ENCODE measurements at regions not wholly inside any gene's neighbourhood (a gene's known extent, or its start where the extent isn't known, plus 50 kb on each side); places are given as distances from the start of the nearest gene placed in this dataset.
"Not testable (repeated sequence)": the region's sequence is repeated elsewhere in the genome, so short reads cannot be mapped to it uniquely, and the experiment has no call there.

DNA sequence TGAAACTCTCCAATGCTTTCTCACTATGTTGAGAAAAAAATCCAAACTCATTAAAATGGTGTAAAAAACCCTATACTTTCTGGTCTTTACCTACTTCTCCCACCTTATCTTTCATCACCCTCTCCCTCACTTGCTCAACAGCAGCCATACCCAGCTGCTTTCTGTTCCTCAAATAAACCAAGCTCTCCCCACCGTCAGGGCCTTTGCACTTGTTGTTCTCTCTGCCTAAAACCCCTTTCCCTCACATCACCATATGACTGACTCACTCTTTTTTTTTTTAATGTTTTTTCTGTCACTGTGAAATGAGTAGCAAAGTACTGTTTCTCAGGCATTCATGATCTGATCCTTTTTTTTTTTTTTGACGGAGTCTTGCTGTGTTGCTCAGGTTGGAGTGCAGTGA, 122.3 kb upstream of the TMEM164 start:
- no peak for DNase-seq

DNA sequence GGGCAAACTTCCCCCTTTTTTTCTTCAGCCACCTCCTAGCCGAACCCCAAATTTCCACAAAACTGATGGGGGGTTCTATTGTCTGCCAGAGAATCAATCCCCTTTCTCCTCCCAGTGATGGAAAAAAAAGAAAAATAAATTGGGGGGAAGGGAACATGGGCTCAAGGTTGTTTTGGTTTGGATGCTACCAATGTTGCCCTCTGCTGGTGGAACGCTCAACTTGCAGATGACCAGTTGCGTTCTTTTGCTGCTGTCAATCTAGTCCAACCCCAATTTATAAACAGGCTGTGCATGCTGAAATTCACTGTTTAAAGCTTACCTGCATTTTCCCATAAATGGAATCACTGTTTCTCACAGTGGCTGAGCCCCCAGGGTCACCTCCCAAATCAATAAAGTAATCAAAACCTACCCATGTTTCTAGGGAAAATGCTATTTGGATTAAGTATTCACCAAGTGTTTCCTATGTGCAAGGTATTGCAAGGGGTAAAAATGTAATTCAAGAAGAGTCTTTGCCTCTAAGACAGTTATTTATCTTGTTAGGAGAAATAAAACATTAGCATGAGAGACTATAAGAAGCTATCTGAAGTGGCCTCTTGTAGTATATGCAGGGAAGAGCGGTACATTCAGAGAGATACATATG, 116.7 kb upstream of the TMEM164 start:
- peak; percentile 49 to 57 for DNase-seq

DNA sequence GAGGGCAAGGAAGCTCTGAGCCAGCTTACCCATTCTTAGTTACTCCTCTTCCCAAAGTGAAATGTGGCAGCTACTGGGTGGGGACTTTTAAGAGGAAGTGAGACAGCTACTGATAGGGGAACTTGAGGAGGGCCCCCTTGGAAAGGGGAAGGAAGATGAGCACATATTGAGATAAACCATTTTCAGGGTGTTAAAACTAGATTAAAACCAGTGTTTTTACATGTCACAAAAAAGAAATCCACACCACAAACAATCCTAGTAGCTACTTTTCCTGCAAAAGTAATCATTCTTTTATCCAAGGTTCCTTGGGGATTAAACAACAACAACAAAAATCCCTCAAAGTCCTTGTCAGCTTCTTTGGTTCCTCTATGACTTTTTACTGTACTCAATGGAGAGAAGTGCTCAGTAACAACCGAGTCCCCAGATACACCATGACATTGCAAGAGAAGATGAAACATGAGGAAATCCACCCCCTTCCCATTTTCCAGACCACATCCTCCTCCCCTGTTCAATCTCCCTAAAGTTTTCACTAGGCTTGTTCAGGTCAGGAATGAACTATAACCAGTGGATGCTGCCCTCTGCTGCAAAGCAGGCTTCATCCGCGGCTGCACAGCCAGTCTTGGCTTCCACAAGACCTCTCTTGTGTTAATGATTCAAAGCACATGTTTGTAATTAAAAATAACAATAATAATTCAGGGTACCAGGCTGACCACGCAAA, 113.5 kb upstream of the TMEM164 start:
- no peak for DNase-seq

DNA sequence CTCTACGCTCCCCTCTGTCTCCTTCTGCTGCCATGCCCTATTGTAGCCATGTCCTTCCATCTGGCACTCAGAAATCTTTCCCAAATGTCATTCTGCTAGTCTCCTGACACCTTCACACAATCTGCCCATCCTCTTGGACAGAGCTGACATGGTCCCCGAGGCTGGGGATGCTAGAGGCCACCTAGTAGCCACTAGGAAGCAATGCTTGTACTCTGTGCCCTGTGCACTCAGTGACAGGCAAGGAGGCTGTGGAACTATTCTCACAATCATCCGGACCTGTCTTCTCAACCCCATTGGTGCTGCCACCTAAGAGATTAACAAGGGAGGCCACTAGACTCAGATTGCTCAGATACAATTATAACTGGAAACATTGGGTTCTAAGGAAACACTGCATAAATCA, 112.6 kb upstream of the TMEM164 start:
- DNase-seq, result no peak

DNA sequence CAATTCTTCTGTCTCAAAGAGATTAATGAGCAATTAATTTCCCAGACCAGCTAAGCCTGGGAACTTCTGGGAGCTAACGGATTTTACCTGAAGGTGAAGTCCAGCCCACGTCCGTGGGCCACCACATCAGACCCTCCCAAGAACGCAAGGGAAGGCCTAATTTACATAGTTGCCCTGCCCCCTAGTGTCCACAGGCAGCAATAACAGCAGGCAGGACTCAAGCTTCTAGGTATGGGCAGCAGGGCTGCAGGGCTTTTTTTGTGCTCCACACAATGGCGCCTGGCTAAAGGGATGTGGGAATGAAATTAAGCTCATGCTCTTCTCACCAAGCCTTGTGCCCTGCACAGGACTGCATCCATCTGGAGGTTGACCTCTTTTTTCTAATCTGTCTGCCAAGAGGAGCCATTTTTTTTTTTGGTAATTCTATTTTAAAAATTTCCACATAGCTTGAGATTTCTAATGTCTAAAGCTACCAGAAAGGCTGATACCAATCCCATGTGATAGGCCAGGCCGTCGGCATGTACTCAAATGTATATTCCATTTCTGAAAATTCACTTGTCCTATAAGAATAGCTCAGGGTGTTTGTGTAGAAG, 111.9 kb upstream of the TMEM164 start:
- peak; percentile 68 to 71 for DNase-seq

DNA sequence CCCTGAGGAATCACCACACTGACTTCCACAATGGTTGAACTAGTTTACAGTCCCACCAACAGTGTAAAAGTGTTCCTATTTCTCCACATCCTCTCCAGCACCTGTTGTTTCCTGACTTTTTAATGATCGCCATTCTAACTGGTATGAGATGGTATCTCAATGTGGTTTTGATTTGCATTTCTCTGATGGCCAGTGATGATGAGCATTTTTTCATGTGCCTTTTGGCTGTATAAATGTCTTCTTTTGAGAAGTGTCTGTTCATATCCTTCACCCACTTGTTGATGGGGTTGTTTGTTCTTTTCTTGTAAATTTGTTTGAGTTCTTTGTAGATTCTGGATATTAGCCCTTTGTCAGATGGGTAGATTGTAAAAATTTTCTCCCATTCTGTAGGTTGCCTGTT, 106.9 kb upstream of the TMEM164 start:
- DNase-seq, result not testable (repeated sequence)

DNA sequence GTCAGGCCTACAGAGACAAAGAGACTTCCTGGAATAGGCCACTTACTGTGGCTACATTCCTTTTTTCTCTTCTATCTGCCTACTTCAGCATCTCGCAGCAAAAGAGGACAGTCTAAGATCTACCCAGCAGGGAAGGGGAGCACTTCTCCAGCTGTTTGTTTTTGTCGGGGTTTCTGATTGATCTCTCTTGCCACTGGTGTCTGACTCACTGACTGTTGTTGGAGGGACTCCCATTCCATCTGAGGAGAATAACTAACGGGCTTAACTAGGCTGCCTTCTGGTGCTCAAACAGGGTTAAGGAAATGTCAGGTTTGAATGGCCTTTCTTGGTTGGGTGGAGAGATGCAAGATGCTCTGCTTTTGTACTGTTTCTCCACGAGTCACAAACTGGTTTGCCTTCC, 100.2 kb upstream of the TMEM164 start:
- DNase-seq, result no peak

GRCh38 chrX:109911046-109911445, 91.9 kb upstream of the TMEM164 start:
- DNase-seq, result no peak

DNA sequence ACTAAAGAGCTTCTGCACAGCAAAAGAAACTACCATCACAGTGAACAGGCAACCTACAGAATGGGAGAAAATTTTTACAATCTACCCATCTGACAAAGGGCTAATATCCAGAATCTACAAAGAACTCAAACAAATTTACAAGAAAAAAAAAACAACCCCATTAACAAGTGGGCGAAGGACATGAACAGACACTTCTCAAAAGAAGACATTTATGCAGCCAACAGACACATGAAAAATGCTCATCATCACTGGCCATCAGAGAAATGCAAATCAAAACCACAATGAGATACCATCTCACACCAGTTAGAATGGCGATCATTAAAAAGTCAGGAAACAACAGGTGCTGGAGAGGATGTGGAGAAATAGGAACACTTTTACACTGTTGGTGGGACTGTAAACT, 89.9 kb upstream of the TMEM164 start:
- not testable (repeated sequence) for DNase-seq

- DNase-seq, result no peak
Measured at GRCh38 chrX:109914114-109914849, 88.6 kb upstream of the TMEM164 start.

DNA sequence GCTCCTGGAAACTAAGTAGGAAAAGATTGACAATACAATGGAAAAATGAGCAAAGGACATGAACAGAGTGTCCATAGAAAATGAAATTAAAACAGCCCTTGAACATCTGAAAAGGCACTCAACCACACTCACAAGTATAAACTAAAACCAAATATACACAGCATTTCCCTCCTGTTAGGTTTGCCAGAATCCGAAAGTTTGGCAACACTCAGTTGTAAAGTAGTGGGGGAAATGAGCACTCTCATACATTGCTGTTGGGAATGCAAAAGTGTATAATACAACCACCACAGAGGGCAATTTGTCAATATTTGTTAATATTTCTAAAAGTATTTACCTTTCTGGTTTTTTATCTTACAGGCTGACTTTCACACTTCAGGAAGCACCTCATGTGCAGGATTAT, 84.2 kb upstream of the TMEM164 start:
- DNase-seq, result no peak

DNA sequence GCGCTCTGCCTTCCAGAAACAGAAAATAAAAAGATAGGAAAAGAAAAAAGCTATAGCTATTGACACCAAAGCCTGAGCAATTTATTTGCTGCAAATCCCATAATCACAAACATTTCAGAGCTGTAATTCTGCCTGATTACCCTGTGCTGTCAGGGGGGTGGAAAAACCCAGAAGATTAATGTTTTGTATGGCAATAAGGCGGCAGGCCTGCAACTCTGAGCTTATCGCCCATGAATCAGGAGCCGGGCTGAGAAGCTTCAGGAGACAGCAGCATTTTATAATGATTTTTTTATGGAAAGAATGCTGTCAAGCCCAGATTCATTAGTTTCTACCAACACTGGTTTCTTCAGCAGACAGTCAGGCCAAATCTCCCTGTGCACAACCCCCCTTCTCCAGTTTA, 82.6 kb upstream of the TMEM164 start:
- no peak for DNase-seq

DNA sequence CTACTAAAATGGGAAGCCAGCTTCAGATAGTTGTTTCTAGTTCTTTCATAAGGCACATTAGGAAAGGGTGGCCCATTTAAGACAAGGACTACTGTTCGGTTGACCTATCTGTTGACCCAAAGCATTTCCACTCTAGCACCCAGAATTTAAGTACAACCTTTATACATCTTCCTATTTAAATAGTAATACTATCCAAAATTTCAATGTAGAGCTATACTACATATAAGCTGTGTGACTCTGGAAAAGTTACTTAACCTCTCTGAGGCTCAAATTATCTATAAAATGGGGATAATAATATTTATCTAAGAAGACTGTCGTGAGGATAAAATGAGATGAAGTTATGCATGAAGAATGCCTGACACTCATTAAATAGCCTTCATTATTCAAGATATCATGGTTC, 82.0 kb upstream of the TMEM164 start:
- no peak for DNase-seq

- no peak for DNase-seq
Measured at GRCh38 chrX:109922190-109922589, 80.7 kb upstream of the TMEM164 start.

GRCh38 chrX:109925003-109925402, 77.9 kb upstream of the TMEM164 start:
- not testable (repeated sequence) for DNase-seq

DNA sequence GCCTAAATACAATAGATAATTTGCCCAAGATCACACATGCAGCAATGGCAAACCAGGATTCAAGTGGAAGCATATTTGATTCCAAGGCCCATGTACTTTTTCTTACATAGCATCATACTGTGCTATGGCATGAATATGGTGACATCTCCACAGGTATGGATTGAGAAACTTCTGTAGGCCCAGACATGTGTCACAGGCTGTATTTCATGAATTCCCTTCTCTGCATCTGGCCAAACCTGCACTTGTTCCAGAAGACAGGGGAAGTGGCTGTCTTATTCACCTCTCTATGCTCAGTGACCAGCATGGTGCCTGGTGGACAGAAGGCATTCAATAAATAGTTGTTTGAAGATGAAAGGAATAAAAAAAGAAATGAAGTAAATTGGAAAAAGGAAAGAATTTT, 77.3 kb upstream of the TMEM164 start:
- no peak for DNase-seq

DNA sequence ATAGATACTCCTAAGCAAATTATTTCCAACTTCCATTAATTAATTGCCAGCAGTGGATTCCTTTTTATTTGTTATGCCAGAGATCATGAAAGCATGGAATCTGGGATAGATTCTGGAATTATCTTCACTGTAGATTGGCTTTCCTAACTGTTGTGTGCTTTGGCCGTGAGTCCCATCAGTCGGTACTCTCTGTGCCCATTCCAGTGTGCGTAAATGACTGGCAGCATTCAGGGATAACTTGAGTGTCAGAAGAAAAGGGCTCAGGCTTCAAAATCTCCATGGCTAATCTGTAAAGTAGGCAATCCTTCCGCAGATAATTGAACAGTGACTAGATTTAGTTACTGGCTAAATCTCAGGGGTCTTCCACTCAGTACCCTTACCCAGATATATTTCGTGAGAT, 76.8 kb upstream of the TMEM164 start:
- no peak for DNase-seq

DNA sequence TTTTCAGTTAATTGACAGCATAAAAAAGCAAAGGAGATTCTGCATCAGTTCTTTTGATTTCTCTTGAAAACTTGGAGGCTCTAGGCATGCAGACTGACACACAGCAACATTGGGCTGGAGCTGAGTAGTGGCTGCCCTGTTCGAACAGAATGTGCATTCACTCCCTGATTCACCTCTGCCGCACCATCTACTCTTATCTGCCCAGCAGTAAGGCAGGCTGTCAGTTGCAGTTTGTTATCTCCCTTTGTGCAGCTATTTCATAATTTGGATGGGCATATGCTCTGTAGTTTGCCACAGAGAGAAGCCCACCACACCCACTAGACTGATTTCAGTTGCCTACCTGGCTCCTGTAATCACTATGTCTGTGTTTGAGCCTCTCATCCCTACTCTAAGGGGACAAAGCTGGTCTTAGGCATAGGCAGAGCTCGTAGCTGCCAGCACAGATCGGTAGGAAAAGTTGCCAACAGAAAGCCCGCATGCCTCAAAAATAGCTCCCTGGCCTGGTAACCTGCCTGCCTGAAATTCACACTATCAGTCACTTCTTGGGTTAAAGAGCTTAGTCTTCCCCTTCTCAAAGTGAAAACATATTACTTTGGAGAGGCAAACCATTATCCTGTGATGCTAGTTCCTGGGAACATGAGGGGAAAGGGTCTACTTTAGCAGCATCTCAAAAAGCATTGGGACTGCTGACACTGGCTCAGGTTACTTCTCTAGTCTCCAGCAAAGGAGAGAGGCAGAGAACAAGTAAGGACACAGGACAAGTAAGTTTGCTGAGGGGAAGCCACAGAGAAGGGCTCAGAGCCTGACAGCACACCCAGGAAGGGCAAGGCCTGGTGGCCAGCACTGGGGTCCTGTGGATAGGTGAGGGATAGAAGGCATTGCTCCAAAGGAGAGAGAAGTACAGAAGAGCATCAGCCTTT, 75.9 kb upstream of the TMEM164 start:
- DNase-seq, result no peak

DNA sequence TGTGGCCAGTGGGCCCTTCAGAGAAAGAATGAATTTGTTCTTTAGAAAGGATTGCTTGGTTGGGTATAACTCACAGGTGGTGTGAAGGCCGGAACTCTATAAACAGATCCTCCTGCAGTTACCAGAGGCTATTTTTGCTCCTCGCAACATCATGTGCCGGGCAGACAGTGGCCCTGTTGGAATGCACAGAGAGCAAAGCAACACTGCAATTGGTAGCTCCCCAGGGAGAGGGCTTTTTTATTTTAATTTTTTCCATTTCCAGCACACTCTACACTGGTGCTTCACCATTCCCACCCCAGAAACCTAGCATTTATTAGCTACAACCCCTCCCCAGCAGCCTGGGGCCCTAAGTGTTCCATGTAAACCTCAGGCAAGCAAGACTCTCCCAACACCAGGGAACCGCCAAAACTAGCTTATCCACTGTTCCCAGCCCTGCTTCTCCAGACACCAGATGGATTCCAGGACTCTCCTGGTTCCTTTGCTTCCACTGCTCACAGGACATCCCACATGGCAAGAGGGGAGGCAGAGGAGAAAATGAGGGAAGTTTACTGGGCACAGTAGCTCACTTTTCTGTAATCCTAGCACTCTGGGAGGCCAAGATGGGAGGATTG, 75.1 kb upstream of the TMEM164 start:
- no peak for DNase-seq

- no peak for DNase-seq
Measured at GRCh38 chrX:109928596-109929335, 74.1 kb upstream of the TMEM164 start.

DNA sequence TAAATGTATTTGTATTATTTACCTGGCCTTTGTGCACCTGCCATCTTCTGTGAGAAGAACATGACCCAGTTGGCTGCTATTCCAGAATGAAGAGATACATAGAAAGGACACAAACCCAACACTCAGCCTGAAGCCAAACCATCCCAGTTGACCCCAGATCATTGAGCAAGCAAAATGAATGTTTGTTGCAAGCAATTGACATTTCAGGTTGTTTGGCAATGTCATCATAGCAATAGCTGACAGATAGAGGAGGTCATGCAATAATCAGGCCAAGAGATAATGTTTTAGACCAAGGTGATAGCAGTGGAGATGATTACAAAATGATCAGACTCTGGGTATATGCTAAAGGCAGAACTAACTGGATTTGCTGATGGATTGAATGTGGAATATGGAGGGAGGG, 71.2 kb upstream of the TMEM164 start:
- no peak for DNase-seq

Measured in activated T-cell treated with anti-CD3 and anti-CD28 coated beads, Interleukin-2, amount 50 U/mL, for 48 hours (primary cell).